CD14-positive monocyte (primary cell): ENCODE measurements at regions not wholly inside any gene's neighbourhood (a gene's known extent, or its start where the extent isn't known, plus 50 kb on each side); places are given as distances from the start of the nearest gene placed in this dataset.
"Not testable (repeated sequence)": the region's sequence is repeated elsewhere in the genome, so short reads cannot be mapped to it uniquely, and the experiment has no call there.

Experiments used
- DNase-seq, 3 donors: peaks; one replicate each; pipeline ENCODE4 v3.0.0-alpha.2; 2011 to 2022
- H2AFZ ChIP-seq: 2 replicates; pipeline ENCODE4 v1.6.0; 2012; ENCODE audit warnings: mild to moderate bottlenecking, low read depth, low read length, inconsistent platforms; ENCODE audit not compliant: insufficient read depth, poor library complexity, severe bottlenecking
- H3K27ac ChIP-seq, 2 donors: 1 replicate in 1 of 2; 2 replicates in 1 of 2; pipeline ENCODE4 v1.5.1; 2012 to 2013; ENCODE audit warnings: low read length in 2 of 2, control low read depth in 1 of 2, inconsistent platforms in 1 of 2, low read depth in 1 of 2, mild to moderate bottlenecking in 1 of 2
- H3K27me3 ChIP-seq, 2 donors: one replicate each; pipeline versions ENCODE4 v1.6.0 to v1.6.1; 2011 to 2013; ENCODE audit warnings: low read length in 2 of 2; ENCODE audit not compliant: control insufficient read depth in 2 of 2, insufficient read depth in 2 of 2
- H3K36me3 ChIP-seq, 2 donors: replicated peaks in 1 of 2; 1 replicate in 1 of 2; 2 replicates in 1 of 2; pipeline versions ENCODE4 v1.5.1 to v1.6.1; 2012 to 2013; ENCODE audit warnings: low read length in 2 of 2, control low read depth in 1 of 2, inconsistent platforms in 1 of 2, mild to moderate bottlenecking in 1 of 2; ENCODE audit not compliant: insufficient read depth in 2 of 2, control insufficient read depth in 1 of 2
- H3K4me1 ChIP-seq, 2 donors: 1 replicate in 1 of 2; 2 replicates in 1 of 2; pipeline versions ENCODE4 v1.5.1 to v1.6.1; 2012 to 2013; ENCODE audit warnings: low read length in 2 of 2, control low read depth in 1 of 2, inconsistent platforms in 1 of 2, mild to moderate bottlenecking in 1 of 2, moderate library complexity in 1 of 2; ENCODE audit not compliant: insufficient read depth in 2 of 2, control insufficient read depth in 1 of 2
- H3K4me2 ChIP-seq: replicated peaks from 2 replicates; pipeline ENCODE3; 2012; ENCODE audit warnings: low read length, moderate library complexity, mild to moderate bottlenecking; ENCODE audit not compliant: poor library complexity, severe bottlenecking; ENCODE audit errors: extremely low read depth
- H3K4me3 ChIP-seq, 3 experiments: fragments of 200-600 bp in 1 of 3; sonication (generic) in 1 of 3; replicated peaks in 1 of 3; 1 replicate in 2 of 3; 2 replicates in 1 of 3; pipeline ENCODE4 v1.5.1; 2011 to 2013; ENCODE audit warnings: low read length in 3 of 3, mild to moderate bottlenecking in 3 of 3, control low read depth in 2 of 3, low read depth in 2 of 3, inconsistent platforms in 1 of 3, moderate library complexity in 1 of 3
- H3K79me2 ChIP-seq: 2 replicates; pipeline ENCODE4 v1.6.0; 2012; ENCODE audit warnings: mild to moderate bottlenecking, control low read depth, inconsistent platforms, low read length, moderate library complexity; ENCODE audit not compliant: insufficient read depth
- H3K9ac ChIP-seq: 2 replicates; pipeline ENCODE4 v1.6.0; 2017; ENCODE audit warnings: low read length, mild to moderate bottlenecking; ENCODE audit not compliant: insufficient read depth, poor library complexity, severe bottlenecking
- H3K9me3 ChIP-seq, 2 donors: replicated peaks in 1 of 2; 1 replicate in 1 of 2; 2 replicates in 1 of 2; pipeline versions ENCODE4 v1.5.1 to v1.6.1; 2012 to 2013; ENCODE audit warnings: low read length in 2 of 2, control low read depth in 1 of 2; ENCODE audit not compliant: control insufficient read depth in 1 of 2, insufficient read depth in 1 of 2
- H4K20me1 ChIP-seq: 2 replicates; pipeline ENCODE4 v1.6.0; 2012; ENCODE audit warnings: mild to moderate bottlenecking, low read length, control low read depth, moderate library complexity; ENCODE audit not compliant: insufficient read depth
- H3K27ac Mint-ChIP-seq, 7 donors: one replicate each; pipeline ENCODE4 v1.8.0; 2020; ENCODE audit warnings: mild to moderate bottlenecking in 7 of 7, mixed read lengths in 7 of 7, moderate library complexity in 6 of 7, inconsistent platforms in 2 of 7
- H3K27me3 Mint-ChIP-seq, 3 donors: one replicate each; pipeline ENCODE4 v1.8.0; 2021 to 2022; ENCODE audit warnings: low read depth in 3 of 3, mild to moderate bottlenecking in 3 of 3, mixed read lengths in 3 of 3, moderate library complexity in 3 of 3, inconsistent platforms in 1 of 3
- H3K36me3 Mint-ChIP-seq, 2 donors: one replicate each; pipeline ENCODE4 v1.8.0; 2020; ENCODE audit warnings: mixed read lengths in 2 of 2, inconsistent platforms in 1 of 2, mild to moderate bottlenecking in 1 of 2
- H3K4me1 Mint-ChIP-seq: one replicate; pipeline ENCODE4 v1.8.0; 2020; ENCODE audit warnings: mild to moderate bottlenecking, mixed read lengths
- H3K4me3 Mint-ChIP-seq, 2 donors: one replicate each; pipeline ENCODE4 v1.8.0; 2020; ENCODE audit warnings: mild to moderate bottlenecking in 2 of 2, mixed read lengths in 2 of 2, moderate library complexity in 1 of 2
- H3K9me3 Mint-ChIP-seq, 7 donors: one replicate each; pipeline ENCODE4 v1.8.0; 2020 to 2022; ENCODE audit warnings: mixed read lengths in 7 of 7, mild to moderate bottlenecking in 6 of 7, moderate library complexity in 6 of 7, inconsistent platforms in 2 of 7
- WGBS: methylation state at CpG from one replicate; pipeline ENCODE4 v1.1.5; 2013; ENCODE audit warnings: missing lambda C conversion rate; ENCODE audit not compliant: insufficient coverage; 5-methylcytosine and 5-hydroxymethylcytosine counted together
- intact Hi-C, 2 donors: fragments of 100-400 bp; cut with micrococcal nuclease; formaldehyde crosslinking; loops; one replicate each; pipeline versions ENCODE4 v1.15.0 to v1.15.1; 2023
- TF ChIP-seq, protein P1 (sequence below): fragments of 200-600 bp; IDR thresholded peaks from one replicate; pipeline ENCODE4 v1.8.0; 2022; ENCODE audit warnings: antibody characterized with exemption, mild to moderate bottlenecking

DNA sequence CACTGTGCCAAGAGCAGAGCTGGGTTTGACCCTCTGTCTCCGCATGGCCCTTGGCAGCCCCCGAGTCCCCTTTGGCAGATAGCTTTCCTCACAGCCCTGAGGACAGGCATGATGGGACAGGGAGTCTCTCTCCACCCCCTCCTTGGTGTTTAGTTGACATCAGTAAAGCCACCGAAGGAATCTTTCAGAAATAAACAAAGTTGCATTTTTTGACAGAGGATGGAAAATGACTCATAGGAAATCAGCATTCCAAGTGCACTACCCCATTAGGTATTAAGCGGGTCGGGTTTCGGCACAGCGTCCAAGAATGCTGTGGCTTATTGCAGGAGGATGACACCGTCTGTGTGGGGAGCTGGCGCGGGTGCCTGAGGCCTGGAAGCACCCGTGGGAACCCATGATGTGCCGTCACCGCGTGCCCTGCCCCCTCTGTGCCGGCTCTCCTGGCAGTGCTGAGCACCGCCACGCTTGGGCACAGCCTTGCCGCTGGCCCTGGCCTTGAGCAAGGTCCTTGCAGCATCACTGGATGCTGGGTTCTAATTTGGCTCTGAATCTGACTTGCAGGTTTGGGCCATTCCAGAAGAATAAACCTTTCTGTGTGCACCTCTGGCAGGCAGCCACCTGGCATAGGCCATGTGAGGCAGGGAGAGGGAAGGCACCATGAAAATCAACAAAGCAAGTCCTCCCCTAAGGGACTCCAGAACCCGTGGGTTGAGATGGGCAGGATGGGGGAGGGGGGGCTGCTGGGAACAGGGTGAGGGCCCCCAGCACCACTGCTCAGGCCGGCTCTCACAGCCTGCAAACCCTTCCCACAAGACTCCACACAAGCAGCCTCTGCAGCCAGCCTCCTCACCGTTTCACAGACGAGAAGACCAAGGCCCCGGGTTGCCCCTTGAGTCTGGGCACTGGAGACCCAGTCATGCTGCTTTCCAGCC, 50.5 kb upstream of the ZNF469 start:
- Mint-ChIP-seq H3K27ac (no peak overlapping the region), H3K4me1 (peaks cover 11% of the 10 kb centered on the region), H3K4me3 (peak overlapping the region; percentile 61 to 77), H3K27me3 (peaks cover 1 to 4% (median 2%) of the 10 kb centered on the region in 3 donors), H3K9me3 (peaks cover 4 to 16% (median 8%) of the 10 kb centered on the region in 7 donors), H3K36me3 (no peaks in the 10 kb centered on the region)
- TF ChIP-seq, protein P1, sequence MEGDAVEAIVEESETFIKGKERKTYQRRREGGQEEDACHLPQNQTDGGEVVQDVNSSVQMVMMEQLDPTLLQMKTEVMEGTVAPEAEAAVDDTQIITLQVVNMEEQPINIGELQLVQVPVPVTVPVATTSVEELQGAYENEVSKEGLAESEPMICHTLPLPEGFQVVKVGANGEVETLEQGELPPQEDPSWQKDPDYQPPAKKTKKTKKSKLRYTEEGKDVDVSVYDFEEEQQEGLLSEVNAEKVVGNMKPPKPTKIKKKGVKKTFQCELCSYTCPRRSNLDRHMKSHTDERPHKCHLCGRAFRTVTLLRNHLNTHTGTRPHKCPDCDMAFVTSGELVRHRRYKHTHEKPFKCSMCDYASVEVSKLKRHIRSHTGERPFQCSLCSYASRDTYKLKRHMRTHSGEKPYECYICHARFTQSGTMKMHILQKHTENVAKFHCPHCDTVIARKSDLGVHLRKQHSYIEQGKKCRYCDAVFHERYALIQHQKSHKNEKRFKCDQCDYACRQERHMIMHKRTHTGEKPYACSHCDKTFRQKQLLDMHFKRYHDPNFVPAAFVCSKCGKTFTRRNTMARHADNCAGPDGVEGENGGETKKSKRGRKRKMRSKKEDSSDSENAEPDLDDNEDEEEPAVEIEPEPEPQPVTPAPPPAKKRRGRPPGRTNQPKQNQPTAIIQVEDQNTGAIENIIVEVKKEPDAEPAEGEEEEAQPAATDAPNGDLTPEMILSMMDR, result no peak
- H3K9ac ChIP-seq, result no peak overlapping the region
- H3K79me2 ChIP-seq, result no peaks in the 10 kb centered on the region
- H2AFZ ChIP-seq, result no peak overlapping the region
- peaks cover 0 to 10% of the 10 kb centered on the region in 2 donors for H3K9me3 ChIP-seq
- 89% methylated on average over 21 of the region's 23 CpGs for WGBS
- peak overlapping the region; percentile 67 for H3K4me2 ChIP-seq
- no peaks in the 10 kb centered on the region for H3K36me3 ChIP-seq
- intact Hi-C loops, result loop anchor here in 1 of 2 donors (5.0 kb wide), 1 partner anchor 120 kb away; the partner anchor contains the start of gene ZFPM1
- no peak overlapping the region for H3K27ac ChIP-seq
- peak overlapping the region in 2 of 3 experiments; percentile 39 to 59 for H3K4me3 ChIP-seq
- no peaks in the 10 kb centered on the region for H4K20me1 ChIP-seq
- peaks cover 9 to 16% of the 10 kb centered on the region in 2 donors for H3K4me1 ChIP-seq
- no peaks in the 10 kb centered on the region for H3K27me3 ChIP-seq
- DNase-seq, result no peak

DNA sequence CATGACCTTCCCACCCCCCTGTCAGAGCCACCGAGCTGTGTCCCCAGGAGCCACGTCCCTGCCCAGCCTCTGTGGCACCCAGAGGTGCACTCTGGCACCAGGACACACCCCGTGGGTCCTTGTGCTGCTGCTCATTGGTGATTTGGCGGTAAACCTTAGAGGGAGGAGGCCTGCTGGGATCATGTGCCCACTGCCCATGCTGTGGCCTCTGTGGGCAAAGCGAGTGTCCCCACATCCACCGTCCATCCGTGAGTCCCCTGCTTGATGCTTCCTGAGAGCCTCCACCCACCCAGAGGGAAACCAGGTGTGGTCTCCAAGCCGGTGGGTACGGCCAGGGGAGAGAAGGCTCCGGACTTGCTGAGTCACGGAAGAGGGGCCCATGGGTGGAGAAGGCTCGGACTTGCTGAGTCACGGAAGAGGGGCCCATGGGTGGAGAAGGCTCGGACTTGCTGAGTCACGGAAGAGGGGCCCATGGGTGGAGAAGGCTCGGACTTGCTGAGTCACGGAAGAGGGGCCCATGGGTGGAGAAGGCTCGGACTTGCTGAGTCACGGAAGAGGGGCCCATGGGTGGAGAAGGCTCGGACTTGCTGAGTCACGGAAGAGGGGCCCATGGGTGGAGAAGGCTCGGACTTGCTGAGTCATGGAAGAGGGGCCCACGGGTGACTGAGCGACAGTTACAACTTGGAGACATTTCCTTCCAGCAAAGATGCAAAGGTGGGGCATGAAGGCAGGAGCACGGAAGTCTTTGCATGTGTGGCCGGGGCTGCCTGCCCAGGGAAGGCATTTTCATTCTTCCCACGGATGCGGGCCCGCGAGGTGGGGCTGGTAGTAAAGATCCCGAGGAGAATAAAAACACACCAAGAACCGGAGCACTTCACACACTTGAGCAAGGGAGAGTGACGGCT, 49.6 kb upstream of the ZNF469 start:
- Histone ChIP-seq H3K4me1 (peaks cover 9 to 16% of the 10 kb centered on the region in 2 donors), H3K27ac (peak overlapping the region in 1 of 2 donors; percentile 6), H3K4me3 (peak overlapping the region in 2 of 3 experiments; percentile 39 to 59), H3K4me2 (peak overlapping the region; percentile 67)
- Mint-ChIP-seq H3K4me1 (peaks cover 11% of the 10 kb centered on the region), H3K27ac (peak overlapping the region in 5 of 7 donors; percentile 10 to 75 (median 57)), H3K9me3 (peaks cover 4 to 16% (median 8%) of the 10 kb centered on the region in 7 donors), H3K4me3 (peak overlapping the region; percentile 70 to 77)
- not testable (repeated sequence) for H3K36me3 Mint-ChIP-seq, H2AFZ ChIP-seq, H3K9ac ChIP-seq, H4K20me1 ChIP-seq, H3K27me3 ChIP-seq, H3K36me3 ChIP-seq, H3K27me3 Mint-ChIP-seq, H3K79me2 ChIP-seq, H3K9me3 ChIP-seq
- intact Hi-C loops, result loop anchor here in 1 of 2 donors (5.0 kb wide), 1 partner anchor 119 kb away; the partner anchor contains the start of gene ZFPM1
- peak; percentile 19 to 61 (median 46) for DNase-seq
- 38% methylated on average over 8 of the region's 33 CpGs for WGBS
